GM12878 (cell line): ENCODE measurements at regions not wholly inside any gene's neighbourhood (a gene's known extent, or its start where the extent isn't known, plus 50 kb on each side); places are given as distances from the start of the nearest gene placed in this dataset.

Experiments used
- ATAC-seq: fragments of 200-7000 bp; cut with Tn5 transposase; 3 replicates; pipeline ENCODE4 v1.9.1; 2020; ENCODE audit warnings: mild to moderate bottlenecking, moderate library complexity
- BruUV-seq: library from RNA; stranded (reverse); fragments of 400-500 nt; replicated peaks from 2 replicates; lab custom pipeline; 2021; lab: Mats Ljungman, UMichigan
- CTCF ChIA-PET: fragments of 300-600 bp; sonication (Branson Sonifier 250); formaldehyde crosslinking; extraction: SDS; loops from one replicate; lab custom pipeline; 2021; ENCODE audit warnings: inconsistent platforms; lab: Yijun Ruan, JAX
- POLR2A ChIA-PET: fragments of 350-600 bp; formaldehyde crosslinking; extraction: SDS; loops from one replicate; lab custom pipeline; 2021; ENCODE audit warnings: inconsistent platforms; lab: Charles Lee
- RAD21 ChIA-PET: fragments of 300-600 bp; sonication (Branson Sonifier 250); formaldehyde crosslinking; loops from one replicate; lab custom pipeline; 2023; ENCODE audit warnings: antibody characterized with exemption; ENCODE audit not compliant: unreplicated experiment; lab: Charles Lee
- SMC1A ChIA-PET: fragments of 300-600 bp; sonication (Branson Sonifier 250); formaldehyde crosslinking; loops from one replicate; lab custom pipeline; 2023; ENCODE audit not compliant: unreplicated experiment, uncharacterized antibody; lab: Charles Lee
- DNase-seq: peaks from one replicate; pipeline ENCODE4 v3.0.0-alpha.2; 2011; ENCODE audit warnings: low read depth, low spot score
- FAIRE-seq: peaks from 3 replicates; lab custom pipeline; 2011; peaks lifted over from hg19 to GRCh38; lab: Jason Lieb, UNC
- H2AFZ ChIP-seq: 2 replicates; pipeline ENCODE4 v1.6.0; 2011; ENCODE audit warnings: low read depth, low read length, control low read depth; ENCODE audit not compliant: control insufficient read depth
- H3K27ac ChIP-seq: 2 replicates; pipeline ENCODE4 v1.5.1; 2011; ENCODE audit warnings: control low read depth; ENCODE audit not compliant: control insufficient read depth, insufficient read depth
- H3K27me3 ChIP-seq, 2 experiments: replicated peaks in 1 of 2; 2 replicates each; pipeline versions ENCODE4 v1.6.0 to v1.6.1; 2011; ENCODE audit warnings: low read length in 1 of 2; ENCODE audit not compliant: control insufficient read depth in 2 of 2, insufficient read depth in 2 of 2
- H3K36me3 ChIP-seq, 2 experiments: 2 replicates each; pipeline ENCODE4 v1.5.1; 2011; ENCODE audit warnings: low read length in 1 of 2; ENCODE audit not compliant: control insufficient read depth in 2 of 2, insufficient read depth in 2 of 2
- H3K4me1 ChIP-seq: 2 replicates; pipeline ENCODE4 v1.6.1; 2011; ENCODE audit warnings: mild to moderate bottlenecking, low read length, moderate library complexity, mixed read lengths; ENCODE audit not compliant: control insufficient read depth, insufficient read depth
- H3K4me2 ChIP-seq: 2 replicates; pipeline ENCODE4 v1.6.0; 2011; ENCODE audit warnings: control low read depth; ENCODE audit not compliant: control insufficient read depth, insufficient read depth
- H3K4me3 ChIP-seq: fragments of 200-600 bp; sonication (generic); 2 replicates; pipeline ENCODE4 v1.5.1; 2016
- H3K79me2 ChIP-seq: 2 replicates; pipeline ENCODE4 v1.6.0; 2011; ENCODE audit warnings: low read length; ENCODE audit not compliant: control insufficient read depth, insufficient read depth
- H3K9ac ChIP-seq: 2 replicates; pipeline ENCODE4 v1.8.0; 2011; ENCODE audit warnings: low read length, control low read depth, mixed read lengths; ENCODE audit not compliant: control insufficient read depth, insufficient read depth
- H3K9me3 ChIP-seq: replicated peaks from 3 replicates; pipeline ENCODE4 v1.5.1; 2011; ENCODE audit warnings: mild to moderate bottlenecking, low read length; ENCODE audit not compliant: control insufficient read depth, insufficient read depth
- H4K20me1 ChIP-seq: 2 replicates; pipeline ENCODE4 v1.6.0; 2011; ENCODE audit not compliant: control insufficient read depth, insufficient read depth
- EP300 ChIP-seq, 2 experiments: fragments of 150-350 bp in 1 of 2; IDR thresholded peaks; 2 replicates each; pipeline ENCODE4 v1.6.1; 2011 to 2012; ENCODE audit warnings: low read depth in 2 of 2, low read length in 2 of 2, borderline replicate concordance in 1 of 2, improper control_type of control experiment in 1 of 2, inconsistent platforms in 1 of 2; ENCODE audit not compliant: control insufficient read depth in 1 of 2
- NRF1 ChIP-seq: conservative IDR thresholded peaks from 2 replicates; pipeline ENCODE4 v1.6.1; 2011; ENCODE audit warnings: mild to moderate bottlenecking, low read depth, low read length, improper control_type of control experiment
- REST ChIP-seq: IDR thresholded peaks from 2 replicates; pipeline ENCODE4 v1.6.1; 2012; ENCODE audit warnings: mild to moderate bottlenecking, low read depth, low read length
- SIX5 ChIP-seq: IDR thresholded peaks from 2 replicates; pipeline ENCODE4 v1.6.1; 2011; ENCODE audit warnings: mild to moderate bottlenecking, low read depth, low read length, moderate library complexity; ENCODE audit not compliant: severe bottlenecking
- TARDBP ChIP-seq: IDR thresholded peaks from 2 replicates; pipeline ENCODE4 v1.6.1; 2016; ENCODE audit warnings: borderline replicate concordance
- ZBTB40 ChIP-seq: fragments of 450-650 bp; IDR thresholded peaks from 2 replicates; pipeline ENCODE4 v1.6.1; 2016; ENCODE audit warnings: mild to moderate bottlenecking, moderate library complexity, borderline replicate concordance
- ZNF24 ChIP-seq: fragments of 450-650 bp; IDR thresholded peaks from 2 replicates; pipeline ENCODE4 v1.6.1; 2017; ENCODE audit warnings: antibody characterized with exemption, mild to moderate bottlenecking
- ZNF384 ChIP-seq: IDR thresholded peaks from 2 replicates; pipeline ENCODE4 v1.6.1; 2012; ENCODE audit warnings: low read depth, mild to moderate bottlenecking, low read length, improper control_type of control experiment, borderline replicate concordance
- WGBS: methylation state at CpG from one replicate; pipeline ENCODE4 v1.1.6; 2016; ENCODE audit warnings: low lambda C conversion rate; ENCODE audit not compliant: insufficient replicate concordance, insufficient coverage; ENCODE audit errors: missing lambda C conversion rate; 5-methylcytosine and 5-hydroxymethylcytosine counted together
- in situ Hi-C: fragments of 300-500 bp; cut with MboI; formaldehyde crosslinking; loops from 9 replicates; pipeline ENCODE4 v1.14.3; 2018; ENCODE audit warnings: mixed read lengths
- intact Hi-C: fragments of 100-400 bp; cut with micrococcal nuclease; formaldehyde crosslinking; loops from one replicate; pipeline ENCODE4 v1.14.2; 2022; ENCODE audit not compliant: unreplicated experiment

- WGBS = 60% methylated on average over 4 of the region's 4 CpGs
- intact Hi-C loops (no loop called here), in situ Hi-C loops (no loop called here)
- H3K4me2 ChIP-seq = no peak overlapping the region
- no peak for ATAC-seq
- no peak overlapping the region for H3K9ac ChIP-seq
- no peaks in the 10 kb centered on the region for H3K79me2 ChIP-seq
- BruUV-seq = no TSS peak
- DNase-seq = no peak
- CTCF ChIA-PET = no interaction called here
- no peak overlapping the region for H2AFZ ChIP-seq
- no peaks in the 10 kb centered on the region for H3K4me1 ChIP-seq
- no peaks in the 10 kb centered on the region; a peak in 1 of 4 replicates for H3K27me3 ChIP-seq
- no peaks in the 10 kb centered on the region for H3K36me3 ChIP-seq
- no peak for TF ChIP-seq NRF1
- SMC1A ChIA-PET = no interaction called here
- H3K27ac ChIP-seq = no peak overlapping the region
- no peaks in the 10 kb centered on the region for H4K20me1 ChIP-seq
- no peak for FAIRE-seq
- RAD21 ChIA-PET = no interaction called here
- POLR2A ChIA-PET = no interaction called here
- H3K4me3 ChIP-seq = no peak overlapping the region
- H3K9me3 ChIP-seq = no peaks in the 10 kb centered on the region
Measured at GRCh38 chr15:62867844-62868243, 174.7 kb upstream of the TPM1 start.

GRCh38 chr15:62868507-62868906 lies 174.0 kb upstream of the TPM1 start:
- Histone ChIP-seq H3K79me2 (no peaks in the 10 kb centered on the region), H3K27me3 (no peaks in the 10 kb centered on the region; a peak in 1 of 4 replicates), H3K9me3 (no peaks in the 10 kb centered on the region), H3K4me3 (no peak overlapping the region), H3K4me2 (no peak overlapping the region), H2AFZ (no peak overlapping the region), H3K27ac (no peak overlapping the region), H4K20me1 (no peaks in the 10 kb centered on the region), H3K9ac (no peak overlapping the region), H3K4me1 (no peaks in the 10 kb centered on the region), H3K36me3 (no peaks in the 10 kb centered on the region)
- ChIA-PET RAD21 (no interaction called here), SMC1A (interaction anchor here (0.6 kb wide), 1 partner anchor 145 kb away, joined by 3 read pairs; no protein-coding TSS in a partner anchor), CTCF (no interaction called here), POLR2A (no interaction called here)
- FAIRE-seq = no peak
- no peak for DNase-seq
- in situ Hi-C loops (no loop called here), intact Hi-C loops (no loop called here)
- ATAC-seq = no peak
- no TSS peak for BruUV-seq
- whole genome bisulfite sequencing = 46% methylated on average over 6 of the region's 6 CpGs
- TF ChIP-seq TARDBP = no peak
- TF ChIP-seq ZNF24 = no peak
- no peak for TF ChIP-seq SIX5
- no peak for TF ChIP-seq ZBTB40
- no peak for TF ChIP-seq REST
- TF ChIP-seq ZNF384 = no peak
- TF ChIP-seq EP300 (IDR thresholded peaks at IDR 0.05; ENCODE audit: borderline replicate concordance in 1 of 2, control insufficient read depth in 1 of 2, low read depth in 2 of 2, low read length in 2 of 2) = no peak
